NB4 (cell line): ENCODE measurements at regions not wholly inside any gene's neighbourhood (a gene's known extent, or its start where the extent isn't known, plus 50 kb on each side); places are given as distances from the start of the nearest gene placed in this dataset.

Experiments used
- DNase-seq: peaks from one replicate; pipeline ENCODE4 v3.0.0; 2010; ENCODE audit warnings: low read depth
- H3K4me3 ChIP-seq: one replicate; pipeline ENCODE4 v1.5.1; 2011; ENCODE audit warnings: mild to moderate bottlenecking, low read depth, low read length, moderate library complexity
- MYC ChIP-seq: IDR thresholded peaks from 2 replicates; pipeline ENCODE4 v1.6.1; 2011; ENCODE audit warnings: low read depth, low read length
- POLR2A ChIP-seq: IDR thresholded peaks from 2 replicates; pipeline ENCODE4 v1.6.1; 2011; ENCODE audit warnings: mild to moderate bottlenecking; ENCODE audit not compliant: insufficient read length; ENCODE audit errors: extremely low read depth
- TF ChIP-seq, protein P1 (sequence below): IDR thresholded peaks from 2 replicates; pipeline ENCODE4 v1.6.1; 2011; ENCODE audit warnings: low read depth, low read length
- TF ChIP-seq, protein P2 (sequence below): IDR thresholded peaks from one replicate; pipeline ENCODE4 v1.5.1; 2012; ENCODE audit warnings: low read depth, low read length

DNA sequence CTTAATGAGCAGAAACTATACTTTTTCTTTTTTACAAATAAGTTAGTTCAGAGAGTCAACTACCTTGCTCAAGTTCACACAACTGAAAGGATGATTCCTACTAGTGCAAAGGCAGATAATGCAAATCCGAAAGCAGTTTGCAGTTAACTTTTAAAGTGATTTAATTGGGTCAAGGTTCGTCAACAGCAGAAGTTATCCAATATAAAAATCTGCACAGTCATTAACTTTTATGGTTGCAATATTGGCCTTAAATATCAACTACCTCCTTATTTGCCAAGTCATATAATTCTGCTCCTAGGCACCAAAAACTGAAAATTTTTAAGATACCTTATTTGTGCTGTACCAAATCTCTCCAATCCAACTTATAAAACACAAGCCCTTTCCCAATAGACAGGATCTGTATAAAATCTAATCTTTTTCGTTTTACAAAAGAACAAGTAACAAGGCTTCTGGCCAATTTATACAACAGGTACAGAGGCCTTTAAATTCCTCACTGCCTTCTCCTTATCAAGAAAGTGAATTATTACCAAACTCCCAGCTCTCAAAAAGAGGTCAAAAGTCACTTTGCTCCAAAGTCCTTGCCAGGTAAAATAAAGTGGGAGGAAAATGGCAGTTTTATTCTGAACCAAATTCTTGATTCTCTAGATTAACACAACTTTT is 416.6 kb upstream of the NECTIN3 start:
- TF ChIP-seq MYC (no peak), POLR2A (no peak)
- TF ChIP-seq, protein P1, sequence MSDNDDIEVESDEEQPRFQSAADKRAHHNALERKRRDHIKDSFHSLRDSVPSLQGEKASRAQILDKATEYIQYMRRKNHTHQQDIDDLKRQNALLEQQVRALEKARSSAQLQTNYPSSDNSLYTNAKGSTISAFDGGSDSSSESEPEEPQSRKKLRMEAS = no peak
- TF ChIP-seq, protein P2, sequence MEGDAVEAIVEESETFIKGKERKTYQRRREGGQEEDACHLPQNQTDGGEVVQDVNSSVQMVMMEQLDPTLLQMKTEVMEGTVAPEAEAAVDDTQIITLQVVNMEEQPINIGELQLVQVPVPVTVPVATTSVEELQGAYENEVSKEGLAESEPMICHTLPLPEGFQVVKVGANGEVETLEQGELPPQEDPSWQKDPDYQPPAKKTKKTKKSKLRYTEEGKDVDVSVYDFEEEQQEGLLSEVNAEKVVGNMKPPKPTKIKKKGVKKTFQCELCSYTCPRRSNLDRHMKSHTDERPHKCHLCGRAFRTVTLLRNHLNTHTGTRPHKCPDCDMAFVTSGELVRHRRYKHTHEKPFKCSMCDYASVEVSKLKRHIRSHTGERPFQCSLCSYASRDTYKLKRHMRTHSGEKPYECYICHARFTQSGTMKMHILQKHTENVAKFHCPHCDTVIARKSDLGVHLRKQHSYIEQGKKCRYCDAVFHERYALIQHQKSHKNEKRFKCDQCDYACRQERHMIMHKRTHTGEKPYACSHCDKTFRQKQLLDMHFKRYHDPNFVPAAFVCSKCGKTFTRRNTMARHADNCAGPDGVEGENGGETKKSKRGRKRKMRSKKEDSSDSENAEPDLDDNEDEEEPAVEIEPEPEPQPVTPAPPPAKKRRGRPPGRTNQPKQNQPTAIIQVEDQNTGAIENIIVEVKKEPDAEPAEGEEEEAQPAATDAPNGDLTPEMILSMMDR = no peak
- no peak overlapping the region for H3K4me3 ChIP-seq
- no peak for DNase-seq

DNA sequence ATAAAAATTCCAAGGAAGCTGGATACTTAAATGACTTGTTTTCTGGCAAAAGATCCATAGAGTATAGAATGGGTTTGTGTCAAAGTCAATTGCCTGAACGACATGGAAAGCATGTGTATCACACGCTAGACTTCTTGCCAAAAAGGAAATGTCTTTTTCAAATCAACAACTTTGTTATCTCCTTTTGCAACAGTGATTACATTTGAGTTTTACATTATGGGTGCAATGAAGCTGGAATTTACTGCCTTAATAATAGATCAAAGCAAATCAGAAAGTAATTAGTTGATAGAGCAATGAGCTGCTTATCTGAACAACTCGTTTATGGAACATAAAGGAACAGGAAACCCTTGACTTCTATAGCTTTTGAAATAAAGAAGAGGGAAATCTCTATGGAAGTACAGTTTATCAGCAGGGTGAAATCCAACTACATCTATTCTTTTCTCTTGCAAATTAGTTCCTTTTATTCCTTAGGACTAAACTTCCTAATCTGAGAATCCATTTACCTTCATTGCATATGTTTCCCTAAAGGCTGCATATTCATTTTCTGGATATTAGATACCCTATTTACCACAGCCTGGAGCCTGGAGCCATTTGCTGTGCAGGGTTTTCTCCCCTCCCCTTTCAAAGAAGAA is 415.1 kb upstream of the NECTIN3 start:
- H3K4me3 ChIP-seq = no peak overlapping the region
- TF ChIP-seq POLR2A (no peak), MYC (no peak)
- TF ChIP-seq, protein P1 = no peak
- TF ChIP-seq, protein P2 = no peak

DNA sequence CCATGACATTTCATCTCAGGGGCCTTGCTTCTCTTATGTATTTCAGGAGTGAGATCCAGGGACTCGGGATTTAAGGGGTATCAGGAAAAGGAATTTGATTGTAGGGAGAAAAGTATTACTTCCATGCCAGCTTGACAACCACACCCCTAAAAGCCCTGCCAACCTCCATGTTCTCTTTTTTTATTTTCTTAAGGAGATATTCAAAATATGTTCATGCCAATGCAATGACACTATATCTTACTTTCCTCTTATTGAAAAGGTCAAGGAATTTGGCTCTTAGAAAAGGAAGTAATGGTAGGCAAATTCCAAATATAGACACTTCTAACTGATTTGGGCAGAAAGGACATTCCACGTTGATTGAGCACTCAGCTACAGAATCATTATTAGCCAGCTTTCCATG is 407.5 kb upstream of the NECTIN3 start:
- DNase-seq = no peak
- H3K4me3 ChIP-seq = no peak overlapping the region
- no peak for TF ChIP-seq MYC
- TF ChIP-seq POLR2A = no peak
- TF ChIP-seq, protein P1 = no peak
- TF ChIP-seq, protein P2 = no peak

More for the DNA sequence above, 415.1 kb upstream of the NECTIN3 start:
- no peak for DNase-seq

DNA sequence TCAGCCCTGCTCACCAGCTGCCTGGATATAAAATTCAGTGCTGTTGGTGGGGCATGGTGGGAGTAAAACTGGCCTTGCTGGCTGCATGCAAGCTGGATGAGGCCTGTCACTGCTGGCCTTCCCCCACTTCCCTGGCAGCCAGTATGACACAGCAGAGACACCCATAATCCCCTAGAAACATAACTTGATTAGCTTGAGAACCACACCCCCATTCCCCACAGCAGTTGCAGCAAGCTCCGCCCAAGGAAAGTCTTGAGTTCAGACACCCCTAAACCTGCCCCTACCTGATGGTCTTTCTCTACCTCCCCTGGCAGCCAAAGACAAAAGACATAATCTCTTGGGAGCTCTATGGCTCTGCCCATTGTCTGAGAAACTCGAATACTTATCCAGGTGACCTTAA is 405.1 kb upstream of the NECTIN3 start:
- DNase-seq = no peak
- no peak for TF ChIP-seq POLR2A
- no peak for TF ChIP-seq MYC
- TF ChIP-seq, protein P2 = no peak
- TF ChIP-seq, protein P1 = no peak
- no peak overlapping the region for H3K4me3 ChIP-seq

DNA sequence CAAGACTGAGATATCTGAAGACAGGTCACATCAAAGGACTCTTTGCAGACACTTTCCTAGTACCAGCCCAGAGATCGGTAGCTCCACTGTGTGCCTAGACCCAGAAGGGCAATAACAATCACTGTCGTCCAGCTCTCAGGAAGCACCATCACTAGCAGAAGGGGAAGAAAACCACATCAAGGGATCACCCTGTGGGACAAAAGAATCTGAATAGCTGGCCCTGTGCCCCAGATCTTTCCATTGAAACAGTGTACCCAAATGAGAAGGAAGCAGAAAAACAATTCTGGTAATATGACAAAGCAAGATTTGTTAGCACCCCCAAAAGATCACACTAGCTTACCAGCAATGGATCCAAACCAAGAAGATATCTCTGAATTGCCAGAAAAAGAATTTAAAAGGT is 404.4 kb upstream of the NECTIN3 start:
- no peak for DNase-seq
- no peak overlapping the region for H3K4me3 ChIP-seq
- TF ChIP-seq POLR2A (no peak), MYC (no peak)
- TF ChIP-seq, protein P1 = no peak
- TF ChIP-seq, protein P2 = no peak
